ENCODE measurements at regions not wholly inside any gene's neighbourhood (a gene's known extent, or its start where the extent isn't known, plus 50 kb on each side); places are given as distances from the start of the nearest gene placed in this dataset.

GRCh38 chr3:43882976-43883680, 192.4 kb downstream of the ABHD5 start:
- TF ChIP-seq POLR2A (IDR thresholded peaks at IDR 0.05) = no peak
- TF ChIP-seq CTCF (IDR thresholded peaks at IDR 0.05) = no peak
- no peak for TF ChIP-seq POLR2AphosphoS5 (IDR thresholded peaks at IDR 0.05)
- no peak for TF ChIP-seq EP300 (IDR thresholded peaks at IDR 0.05)

All from gastroesophageal sphincter (tissue), 3 donors.